ENCODE measurements at regions not wholly inside any gene's neighbourhood (a gene's known extent, or its start where the extent isn't known, plus 50 kb on each side); places are given as distances from the start of the nearest gene placed in this dataset.

DNA sequence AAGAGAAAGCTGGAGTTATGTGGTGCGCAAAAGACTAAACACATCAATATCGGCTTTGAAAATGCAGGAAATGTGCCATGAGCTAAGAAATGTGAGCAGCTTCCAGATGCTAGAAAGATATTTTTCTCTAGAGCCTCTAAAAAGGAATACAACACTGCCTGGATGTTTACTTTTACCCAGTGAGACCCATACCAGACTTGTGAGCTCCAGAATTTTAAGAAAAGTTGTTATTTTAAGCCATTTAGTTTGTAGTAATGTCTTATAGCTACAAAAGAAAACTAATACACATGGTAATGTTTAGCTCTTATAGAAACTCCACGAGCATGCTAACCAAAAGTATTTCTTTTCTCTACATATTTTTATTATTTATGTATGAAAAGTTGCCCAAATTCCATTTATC, 1389.4 kb downstream of the C4orf33 start:
- Histone ChIP-seq H3K79me1 (ENCODE audit: low read depth in 1 of 2, low read length in 2 of 2) (no peaks in the 10 kb centered on the region), H4K8ac (ENCODE audit: low read depth in 2 of 2, low read length in 2 of 2) (no peak overlapping the region), H2BK15ac (ENCODE audit: low read depth, low read length) (no peak overlapping the region), H3K9me1 (ENCODE audit: insufficient read depth, low read length) (no peaks in the 10 kb centered on the region), H4K20me1 (ENCODE audit: insufficient read depth, low read length) (no peaks in the 10 kb centered on the region), H3K14ac (replicated peaks; ENCODE audit: low read depth, low read length) (no peak overlapping the region), H3K23ac (ENCODE audit: low read depth, low read length) (no peak overlapping the region), H3K4me2 (ENCODE audit: low read depth, low read length) (peak overlapping the region; percentile 55; the same call in 1 of the 2 replicates), H2AK5ac (ENCODE audit: low read depth, low read length) (no peak overlapping the region), H2BK5ac (ENCODE audit: low read depth, low read length, poor library complexity, severe bottlenecking) (peak overlapping the region; percentile 70), H3K9ac (ENCODE audit: low read depth, low read length) (no peak overlapping the region), H2AFZ (replicated peaks; ENCODE audit: low read length, poor library complexity) (no peak overlapping the region), H3K27ac (ENCODE audit: insufficient read depth, low read length) (no peak overlapping the region), H3K56ac (ENCODE audit: extremely low read depth, insufficient read depth, low read length) (no peak overlapping the region), H3K4me3 (ENCODE audit: insufficient read depth, low read depth, low read length) (no peak overlapping the region), H4K91ac (ENCODE audit: insufficient read depth, low read depth, low read length) (no peak overlapping the region), H3K4me1 (ENCODE audit: control insufficient read depth, insufficient read depth, low read length) (no peaks in the 10 kb centered on the region; the same call in 1 of the 2 replicates), H3K27me3 (ENCODE audit: control insufficient read depth, insufficient read depth, low read length) (no peaks in the 10 kb centered on the region), H2AK9ac (replicated peaks; ENCODE audit: low read depth, low read length, poor library complexity) (no peak overlapping the region), H3K18ac (ENCODE audit: low read depth, low read length) (peak overlapping the region; percentile 74; the same call in 1 of the 2 replicates), H2BK120ac (ENCODE audit: low read depth, low read length) (peak overlapping the region; percentile 42; the same call in 1 of the 2 replicates), H3K4ac (ENCODE audit: low read depth, low read length) (no peak overlapping the region), H2BK20ac (ENCODE audit: low read depth, low read length) (peak overlapping the region; percentile 46; the same call in 1 of the 2 replicates), H3K9me3 (ENCODE audit: control insufficient read depth, insufficient read depth, low read length) (no peaks in the 10 kb centered on the region), H3K36me3 (ENCODE audit: control insufficient read depth, insufficient read depth, low read length) (no peaks in the 10 kb centered on the region), H4K5ac (ENCODE audit: low read depth, low read length) (peak overlapping the region; percentile 90; the same call in 1 of the 2 replicates)
- DNase-seq (peak; percentile 14), ATAC-seq (ENCODE audit: low read depth) (peak; percentile 14; the same call in 1 of the 2 replicates)
- no TSS peak for BruUV-seq (replicated peaks)
- dilution Hi-C loops (cut with HindIII; ENCODE audit: low sequenced_read_pairs, unreplicated experiment) (no loop called here), intact Hi-C loops (cut with micrococcal nuclease) (no loop called here), in situ Hi-C loops (cut with MboI; ENCODE audit: low sequenced_read_pairs) (no loop called here)
- no peak for TF ChIP-seq RAD21 (IDR thresholded peaks at IDR 0.05; ENCODE audit: low read length)
- TF ChIP-seq, protein P1, sequence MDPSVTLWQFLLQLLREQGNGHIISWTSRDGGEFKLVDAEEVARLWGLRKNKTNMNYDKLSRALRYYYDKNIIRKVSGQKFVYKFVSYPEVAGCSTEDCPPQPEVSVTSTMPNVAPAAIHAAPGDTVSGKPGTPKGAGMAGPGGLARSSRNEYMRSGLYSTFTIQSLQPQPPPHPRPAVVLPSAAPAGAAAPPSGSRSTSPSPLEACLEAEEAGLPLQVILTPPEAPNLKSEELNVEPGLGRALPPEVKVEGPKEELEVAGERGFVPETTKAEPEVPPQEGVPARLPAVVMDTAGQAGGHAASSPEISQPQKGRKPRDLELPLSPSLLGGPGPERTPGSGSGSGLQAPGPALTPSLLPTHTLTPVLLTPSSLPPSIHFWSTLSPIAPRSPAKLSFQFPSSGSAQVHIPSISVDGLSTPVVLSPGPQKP (IDR thresholded peaks at IDR 0.05; ENCODE audit: borderline replicate concordance, low read depth, low read length) = no peak
- TF ChIP-seq, protein P2, sequence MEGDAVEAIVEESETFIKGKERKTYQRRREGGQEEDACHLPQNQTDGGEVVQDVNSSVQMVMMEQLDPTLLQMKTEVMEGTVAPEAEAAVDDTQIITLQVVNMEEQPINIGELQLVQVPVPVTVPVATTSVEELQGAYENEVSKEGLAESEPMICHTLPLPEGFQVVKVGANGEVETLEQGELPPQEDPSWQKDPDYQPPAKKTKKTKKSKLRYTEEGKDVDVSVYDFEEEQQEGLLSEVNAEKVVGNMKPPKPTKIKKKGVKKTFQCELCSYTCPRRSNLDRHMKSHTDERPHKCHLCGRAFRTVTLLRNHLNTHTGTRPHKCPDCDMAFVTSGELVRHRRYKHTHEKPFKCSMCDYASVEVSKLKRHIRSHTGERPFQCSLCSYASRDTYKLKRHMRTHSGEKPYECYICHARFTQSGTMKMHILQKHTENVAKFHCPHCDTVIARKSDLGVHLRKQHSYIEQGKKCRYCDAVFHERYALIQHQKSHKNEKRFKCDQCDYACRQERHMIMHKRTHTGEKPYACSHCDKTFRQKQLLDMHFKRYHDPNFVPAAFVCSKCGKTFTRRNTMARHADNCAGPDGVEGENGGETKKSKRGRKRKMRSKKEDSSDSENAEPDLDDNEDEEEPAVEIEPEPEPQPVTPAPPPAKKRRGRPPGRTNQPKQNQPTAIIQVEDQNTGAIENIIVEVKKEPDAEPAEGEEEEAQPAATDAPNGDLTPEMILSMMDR (conservative IDR thresholded peaks at IDR 0.05; ENCODE audit: low read depth, low read length) = no peak
- TF ChIP-seq, protein P3, sequence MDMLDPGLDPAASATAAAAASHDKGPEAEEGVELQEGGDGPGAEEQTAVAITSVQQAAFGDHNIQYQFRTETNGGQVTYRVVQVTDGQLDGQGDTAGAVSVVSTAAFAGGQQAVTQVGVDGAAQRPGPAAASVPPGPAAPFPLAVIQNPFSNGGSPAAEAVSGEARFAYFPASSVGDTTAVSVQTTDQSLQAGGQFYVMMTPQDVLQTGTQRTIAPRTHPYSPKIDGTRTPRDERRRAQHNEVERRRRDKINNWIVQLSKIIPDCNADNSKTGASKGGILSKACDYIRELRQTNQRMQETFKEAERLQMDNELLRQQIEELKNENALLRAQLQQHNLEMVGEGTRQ (IDR thresholded peaks at IDR 0.05; ENCODE audit: low read depth, low read length) = no peak
- no peak for TF ChIP-seq CHD1 (IDR thresholded peaks at IDR 0.05; ENCODE audit: low read depth, low read length)
- no peak for TF ChIP-seq RFX5 (IDR thresholded peaks at IDR 0.05; ENCODE audit: low read depth, low read length)
- no peak for TF ChIP-seq NFE2L2 (IDR thresholded peaks at IDR 0.05; ENCODE audit: low read depth, low read length)
- TF ChIP-seq POLR2A (IDR thresholded peaks at IDR 0.05; ENCODE audit: low read depth, low read length) = no peak
- no peak for TF ChIP-seq MXI1 (IDR thresholded peaks at IDR 0.05; ENCODE audit: borderline replicate concordance, low read depth, low read length)
- TF ChIP-seq RCOR1 (IDR thresholded peaks at IDR 0.05; ENCODE audit: insufficient replicate concordance, low read length) = no peak
- ChIA-PET CTCF (interaction anchor here (1.2 kb wide), 1 partner anchor 126 kb away, joined by 3 read pairs; no protein-coding TSS in a partner anchor), POLR2A (ENCODE audit: unreplicated experiment) (no interaction called here)
- WGBS, 2 experiments (ENCODE audit: extremely low coverage in 2 of 2, insufficient read length in 1 of 2) = no CpG with 5 or more reads among the region's 3 CpGs

Data from IMR-90 (cell line).